ENCODE measurements at regions not wholly inside any gene's neighbourhood (a gene's known extent, or its start where the extent isn't known, plus 50 kb on each side); places are given as distances from the start of the nearest gene placed in this dataset.

- TF ChIP-seq ZFX (IDR thresholded peaks at IDR 0.05) (no peak), CTCF (conservative IDR thresholded peaks at IDR 0.05) (no peak)
Observed at GRCh38 chr4:162422312-162422711, 258.5 kb upstream of the FSTL5 start.

GRCh38 chr4:162410854-162411253 lies 247.1 kb upstream of the FSTL5 start:
- no peak overlapping the region for H3K27ac ChIP-seq
- TF ChIP-seq CTCF (conservative IDR thresholded peaks at IDR 0.05) (no peak), ZFX (IDR thresholded peaks at IDR 0.05) (no peak)

More at GRCh38 chr4:162422312-162422711, 258.5 kb upstream of the FSTL5 start:
- no peak overlapping the region for H3K27ac ChIP-seq

- no peak overlapping the region; the same call in 1 of the 2 replicates for H3K27ac ChIP-seq
- TF ChIP-seq CTCF (conservative IDR thresholded peaks at IDR 0.05) (no peak), ZFX (IDR thresholded peaks at IDR 0.05) (no peak)
Observed at GRCh38 chr4:162409048-162409447, 245.2 kb upstream of the FSTL5 start.

- no peak for TF ChIP-seq CTCF (conservative IDR thresholded peaks at IDR 0.05)
- no peak for TF ChIP-seq ZFX (IDR thresholded peaks at IDR 0.05)
- peak overlapping the region; percentile 21; the same call in 1 of the 2 replicates for H3K27ac ChIP-seq
Observed at GRCh38 chr4:162408309-162408708, 244.5 kb upstream of the FSTL5 start.

GRCh38 chr4:162406637-162407365 lies 243.0 kb upstream of the FSTL5 start:
- TF ChIP-seq ZFX (IDR thresholded peaks at IDR 0.05) (no peak), CTCF (conservative IDR thresholded peaks at IDR 0.05) (no peak)
- no peak overlapping the region; the same call in 1 of the 2 replicates for H3K27ac ChIP-seq

- TF ChIP-seq ZFX (IDR thresholded peaks at IDR 0.05): no peak
- no peak for TF ChIP-seq CTCF (conservative IDR thresholded peaks at IDR 0.05)
- no peak overlapping the region for H3K27ac ChIP-seq
Observed at GRCh38 chr4:162403932-162404331, 240.1 kb upstream of the FSTL5 start.

- no peak for TF ChIP-seq ZFX (IDR thresholded peaks at IDR 0.05)
- no peak for TF ChIP-seq CTCF (conservative IDR thresholded peaks at IDR 0.05)
- no peak overlapping the region for H3K27ac ChIP-seq
Observed at GRCh38 chr4:162403419-162403818, 239.6 kb upstream of the FSTL5 start.
